Activated CD4-positive, alpha-beta memory T cell treated with anti-CD3 and anti-CD28 coated beads, Interleukin-2, amount 10 ng/mL, durations not matched to agents 7 days and 5 days (primary cell): ENCODE measurements at regions not wholly inside any gene's neighbourhood (a gene's known extent, or its start where the extent isn't known, plus 50 kb on each side); places are given as distances from the start of the nearest gene placed in this dataset.

Experiments used
- CTCF ChIA-PET: fragments of 350-600 bp; sonication (Branson Sonifier 250); formaldehyde crosslinking; loops from one replicate; lab custom pipeline; 2021; ENCODE audit warnings: antibody characterized with exemption, inconsistent platforms; lab: Charles Lee
- POLR2A ChIA-PET: fragments of 350-600 bp; sonication (Branson Sonifier 250); formaldehyde crosslinking; loops from one replicate; lab custom pipeline; 2021; ENCODE audit warnings: antibody characterized with exemption; lab: Charles Lee
- DNase-seq: peaks from one replicate; pipeline ENCODE4 v3.0.0-alpha.2; 2020
- H3K27ac Mint-ChIP-seq: one replicate; pipeline ENCODE4 v1.8.0; 2021; ENCODE audit warnings: mild to moderate bottlenecking, mixed read lengths
- H3K27me3 Mint-ChIP-seq: one replicate; pipeline ENCODE4 v1.8.0; 2021; ENCODE audit warnings: mixed read lengths
- H3K36me3 Mint-ChIP-seq: one replicate; pipeline ENCODE4 v1.8.0; 2021; ENCODE audit warnings: low read depth, mixed read lengths
- H3K4me1 Mint-ChIP-seq: one replicate; pipeline ENCODE4 v1.8.0; 2021; ENCODE audit warnings: mixed read lengths
- H3K4me3 Mint-ChIP-seq: one replicate; pipeline ENCODE4 v1.8.0; 2021; ENCODE audit warnings: mild to moderate bottlenecking, mixed read lengths
- H3K9me3 Mint-ChIP-seq: one replicate; pipeline ENCODE4 v1.8.0; 2021; ENCODE audit warnings: mixed read lengths

- Mint-ChIP-seq H3K36me3 (no peaks in the 10 kb centered on the region), H3K27ac (no peak overlapping the region), H3K9me3 (no peaks in the 10 kb centered on the region), H3K27me3 (no peaks in the 10 kb centered on the region), H3K4me3 (no peak overlapping the region), H3K4me1 (no peaks in the 10 kb centered on the region)
- DNase-seq: no peak
- ChIA-PET CTCF (no interaction called here), POLR2A (no interaction called here)
These were observed 475.2 kb upstream of the USP24 start for GRCh38 chr1:55690366-55690765.

- no peak for DNase-seq
- H3K4me3 Mint-ChIP-seq: no peak overlapping the region
- H3K9me3 Mint-ChIP-seq: no peaks in the 10 kb centered on the region
- no peaks in the 10 kb centered on the region for H3K36me3 Mint-ChIP-seq
- POLR2A ChIA-PET: no interaction called here
- H3K27ac Mint-ChIP-seq: no peak overlapping the region
- no peaks in the 10 kb centered on the region for H3K27me3 Mint-ChIP-seq
- no peaks in the 10 kb centered on the region for H3K4me1 Mint-ChIP-seq
- CTCF ChIA-PET: no interaction called here
These were observed 474.6 kb upstream of the USP24 start for GRCh38 chr1:55689800-55690199.

GRCh38 chr1:55685560-55685959, 470.4 kb upstream of the USP24 start:
- H3K4me3 Mint-ChIP-seq: no peak overlapping the region
- no peak for DNase-seq
- POLR2A ChIA-PET: no interaction called here
- no peaks in the 10 kb centered on the region for H3K36me3 Mint-ChIP-seq
- no peak overlapping the region for H3K27ac Mint-ChIP-seq
- H3K27me3 Mint-ChIP-seq: no peaks in the 10 kb centered on the region
- H3K4me1 Mint-ChIP-seq: no peaks in the 10 kb centered on the region
- CTCF ChIA-PET: interaction anchor here (1.9 kb wide), 1 partner anchor 16 kb away, joined by 4 read pairs; no protein-coding TSS in a partner anchor
- no peaks in the 10 kb centered on the region for H3K9me3 Mint-ChIP-seq

GRCh38 chr1:55684131-55684650, 469.0 kb upstream of the USP24 start:
- DNase-seq: no peak
- POLR2A ChIA-PET: no interaction called here
- H3K36me3 Mint-ChIP-seq: no peaks in the 10 kb centered on the region
- no peaks in the 10 kb centered on the region for H3K9me3 Mint-ChIP-seq
- no peak overlapping the region for H3K4me3 Mint-ChIP-seq
- no peaks in the 10 kb centered on the region for H3K27me3 Mint-ChIP-seq
- CTCF ChIA-PET: no interaction called here
- H3K4me1 Mint-ChIP-seq: no peaks in the 10 kb centered on the region
- no peak overlapping the region for H3K27ac Mint-ChIP-seq

- no peaks in the 10 kb centered on the region for H3K36me3 Mint-ChIP-seq
- no peak overlapping the region for H3K4me3 Mint-ChIP-seq
- no peak for DNase-seq
- H3K4me1 Mint-ChIP-seq: no peaks in the 10 kb centered on the region
- no peaks in the 10 kb centered on the region for H3K9me3 Mint-ChIP-seq
- H3K27me3 Mint-ChIP-seq: no peaks in the 10 kb centered on the region
- no peak overlapping the region for H3K27ac Mint-ChIP-seq
- ChIA-PET POLR2A (no interaction called here), CTCF (no interaction called here)
These were observed 467.0 kb upstream of the USP24 start for GRCh38 chr1:55682198-55682597.

GRCh38 chr1:55679971-55680370, 464.8 kb upstream of the USP24 start:
- no peak overlapping the region for H3K4me3 Mint-ChIP-seq
- ChIA-PET POLR2A (no interaction called here), CTCF (no interaction called here)
- H3K9me3 Mint-ChIP-seq: no peaks in the 10 kb centered on the region
- H3K27ac Mint-ChIP-seq: no peak overlapping the region
- H3K4me1 Mint-ChIP-seq: no peaks in the 10 kb centered on the region
- H3K27me3 Mint-ChIP-seq: no peaks in the 10 kb centered on the region
- H3K36me3 Mint-ChIP-seq: no peaks in the 10 kb centered on the region
- DNase-seq: no peak

GRCh38 chr1:55673416-55673815, 458.3 kb upstream of the USP24 start:
- H3K4me3 Mint-ChIP-seq: no peak overlapping the region

GRCh38 chr1:55670331-55671082, 455.3 kb upstream of the USP24 start:
- no peak overlapping the region for H3K4me3 Mint-ChIP-seq
- no peaks in the 10 kb centered on the region for H3K4me1 Mint-ChIP-seq
- ChIA-PET POLR2A (no interaction called here), CTCF (no interaction called here)
- H3K9me3 Mint-ChIP-seq: no peaks in the 10 kb centered on the region
- no peaks in the 10 kb centered on the region for H3K36me3 Mint-ChIP-seq
- H3K27ac Mint-ChIP-seq: no peak overlapping the region
- no peak for DNase-seq
- no peaks in the 10 kb centered on the region for H3K27me3 Mint-ChIP-seq

More at GRCh38 chr1:55673416-55673815, 458.3 kb upstream of the USP24 start:
- CTCF ChIA-PET: no interaction called here
- Mint-ChIP-seq H3K27me3 (no peaks in the 10 kb centered on the region), H3K36me3 (no peaks in the 10 kb centered on the region), H3K27ac (no peak overlapping the region), H3K9me3 (no peaks in the 10 kb centered on the region), H3K4me1 (no peaks in the 10 kb centered on the region)
- POLR2A ChIA-PET: no interaction called here
- no peak for DNase-seq

GRCh38 chr1:55669293-55669692, 454.1 kb upstream of the USP24 start:
- Mint-ChIP-seq H3K4me3 (no peak overlapping the region), H3K27me3 (no peaks in the 10 kb centered on the region), H3K36me3 (no peaks in the 10 kb centered on the region), H3K9me3 (no peaks in the 10 kb centered on the region), H3K4me1 (no peaks in the 10 kb centered on the region), H3K27ac (no peak overlapping the region)
- DNase-seq: no peak
- ChIA-PET CTCF (no interaction called here), POLR2A (no interaction called here)

- ChIA-PET CTCF (no interaction called here), POLR2A (no interaction called here)
- Mint-ChIP-seq H3K27ac (no peak overlapping the region), H3K4me3 (no peak overlapping the region), H3K4me1 (no peaks in the 10 kb centered on the region), H3K36me3 (no peaks in the 10 kb centered on the region), H3K9me3 (no peaks in the 10 kb centered on the region), H3K27me3 (no peaks in the 10 kb centered on the region)
- no peak for DNase-seq
These were observed 447.7 kb upstream of the USP24 start for GRCh38 chr1:55662875-55663274.

GRCh38 chr1:55658917-55659316, 443.8 kb upstream of the USP24 start:
- no peak overlapping the region for H3K27ac Mint-ChIP-seq
- no peaks in the 10 kb centered on the region for H3K4me1 Mint-ChIP-seq
- no peak for DNase-seq
- no peak overlapping the region for H3K4me3 Mint-ChIP-seq
- no peaks in the 10 kb centered on the region for H3K9me3 Mint-ChIP-seq
- H3K36me3 Mint-ChIP-seq: no peaks in the 10 kb centered on the region
- H3K27me3 Mint-ChIP-seq: no peaks in the 10 kb centered on the region
- CTCF ChIA-PET: no interaction called here
- POLR2A ChIA-PET: no interaction called here

- ChIA-PET CTCF (no interaction called here), POLR2A (no interaction called here)
- Mint-ChIP-seq H3K27ac (no peak overlapping the region), H3K4me1 (no peaks in the 10 kb centered on the region), H3K27me3 (no peaks in the 10 kb centered on the region), H3K4me3 (no peak overlapping the region), H3K36me3 (no peaks in the 10 kb centered on the region), H3K9me3 (no peaks in the 10 kb centered on the region)
- DNase-seq: no peak
These were observed 439.6 kb upstream of the USP24 start for GRCh38 chr1:55654750-55655149.

GRCh38 chr1:55654171-55654570, 439.0 kb upstream of the USP24 start:
- H3K4me3 Mint-ChIP-seq: no peak overlapping the region
- no peak overlapping the region for H3K27ac Mint-ChIP-seq
- CTCF ChIA-PET: no interaction called here
- no peaks in the 10 kb centered on the region for H3K36me3 Mint-ChIP-seq
- H3K4me1 Mint-ChIP-seq: no peaks in the 10 kb centered on the region
- no peak for DNase-seq
- H3K9me3 Mint-ChIP-seq: no peaks in the 10 kb centered on the region
- H3K27me3 Mint-ChIP-seq: no peaks in the 10 kb centered on the region
- POLR2A ChIA-PET: no interaction called here

GRCh38 chr1:55650444-55650843, 435.3 kb upstream of the USP24 start:
- Mint-ChIP-seq H3K27ac (no peak overlapping the region), H3K36me3 (no peaks in the 10 kb centered on the region), H3K27me3 (no peaks in the 10 kb centered on the region), H3K9me3 (no peaks in the 10 kb centered on the region), H3K4me3 (no peak overlapping the region), H3K4me1 (no peaks in the 10 kb centered on the region)
- ChIA-PET POLR2A (no interaction called here), CTCF (no interaction called here)
- no peak for DNase-seq
